Endothelial cell of umbilical vein (primary cell): ENCODE measurements at regions not wholly inside any gene's neighbourhood (a gene's known extent, or its start where the extent isn't known, plus 50 kb on each side); places are given as distances from the start of the nearest gene placed in this dataset.

Source experiments
- BruUV-seq: library from RNA; stranded (reverse); fragments of 400-500 nt; replicated peaks from 2 replicates; lab custom pipeline; 2021; lab: Mats Ljungman, UMichigan
- CTCF ChIA-PET: fragments of 300-600, 350-600 bp; sonication (Branson Sonifier 250); formaldehyde crosslinking; loops from one replicate; lab custom pipeline; 2021; ENCODE audit warnings: antibody characterized with exemption, inconsistent platforms; lab: Charles Lee
- POLR2A ChIA-PET: fragments of 300-600, 350-600 bp; sonication (Branson Sonifier 250); formaldehyde crosslinking; loops from one replicate; lab custom pipeline; 2021; ENCODE audit warnings: antibody characterized with exemption, inconsistent platforms; lab: Charles Lee
- DNase-seq: peaks from one replicate; pipeline ENCODE4 v3.0.0-alpha.2; 2011; ENCODE audit warnings: low read depth, low spot score
- FAIRE-seq: peaks from 2 replicates; lab custom pipeline; 2011; peaks lifted over from hg19 to GRCh38; lab: Jason Lieb, UNC
- H2AFZ ChIP-seq: 2 replicates; pipeline ENCODE4 v1.6.0; 2012; ENCODE audit warnings: low read depth, low read length, control low read depth, inconsistent platforms
- H3K27ac ChIP-seq: 2 replicates; pipeline ENCODE4 v1.5.1; 2011; ENCODE audit warnings: low read depth, mild to moderate bottlenecking, control low read depth, low read length, moderate library complexity; ENCODE audit not compliant: insufficient read depth
- H3K27me3 ChIP-seq, 2 experiments: 2 replicates each; pipeline versions ENCODE4 v1.6.0 to v1.6.1; 2011; ENCODE audit warnings: low read length in 2 of 2, mixed read lengths in 1 of 2; ENCODE audit not compliant: control insufficient read depth in 2 of 2, insufficient read depth in 2 of 2
- H3K36me3 ChIP-seq, 2 experiments: 2 replicates in 1 of 2; 3 replicates in 1 of 2; pipeline ENCODE4 v1.5.1; 2011; ENCODE audit warnings: low read length in 2 of 2, mild to moderate bottlenecking in 1 of 2, moderate library complexity in 1 of 2; ENCODE audit not compliant: control insufficient read depth in 2 of 2, insufficient read depth in 2 of 2; ENCODE audit errors: extremely low read depth in 1 of 2
- H3K4me1 ChIP-seq: 3 replicates; pipeline ENCODE4 v1.5.1; 2011; ENCODE audit warnings: mild to moderate bottlenecking, low read length; ENCODE audit not compliant: control insufficient read depth, insufficient read depth; ENCODE audit errors: extremely low read depth
- H3K4me2 ChIP-seq: 2 replicates; pipeline ENCODE4 v1.6.1; 2011; ENCODE audit warnings: low read length, control low read depth, mixed read lengths; ENCODE audit not compliant: insufficient read depth
- H3K4me3 ChIP-seq, 3 experiments: fragments of 200-600 bp in 1 of 3; sonication (generic), shearing (Covaris generic) in 1 of 3; replicated peaks in 1 of 3; 2 replicates each; pipeline ENCODE4 v1.5.1; 2011 to 2016; ENCODE audit warnings: control low read depth in 3 of 3, low read length in 3 of 3, mild to moderate bottlenecking in 2 of 3, inconsistent platforms in 1 of 3, low read depth in 1 of 3, moderate library complexity in 1 of 3; ENCODE audit not compliant: insufficient read depth in 1 of 3
- H3K79me2 ChIP-seq: 2 replicates; pipeline ENCODE4 v1.6.0; 2012; ENCODE audit warnings: low read length, inconsistent platforms; ENCODE audit not compliant: control insufficient read depth, insufficient read depth
- H3K9ac ChIP-seq: replicated peaks from 2 replicates; pipeline ENCODE3; 2011; ENCODE audit warnings: low read length, control low read depth; ENCODE audit not compliant: insufficient read depth; ENCODE audit errors: extremely low read depth
- H3K9me1 ChIP-seq: replicated peaks from 3 replicates; pipeline ENCODE4 v1.6.0; 2011; ENCODE audit warnings: mild to moderate bottlenecking, low read length; ENCODE audit not compliant: control insufficient read depth, insufficient read depth; ENCODE audit errors: extremely low read depth
- H3K9me3 ChIP-seq: replicated peaks from 2 replicates; pipeline ENCODE4 v1.5.1; 2012; ENCODE audit warnings: low read length, inconsistent platforms; ENCODE audit not compliant: control insufficient read depth, insufficient read depth
- H4K20me1 ChIP-seq: replicated peaks from 2 replicates; pipeline ENCODE3; 2011; ENCODE audit warnings: mild to moderate bottlenecking, low read length; ENCODE audit not compliant: control insufficient read depth, insufficient read depth; ENCODE audit errors: extremely low read depth
- CTCF ChIP-seq, 2 donors: IDR thresholded peaks; 1 replicate in 1 of 2; 2 replicates in 1 of 2; pipeline ENCODE4 v1.5.1; 2011; ENCODE audit warnings: low read length in 2 of 2, mild to moderate bottlenecking in 2 of 2, moderate library complexity in 2 of 2, control low read depth in 1 of 2, inconsistent platforms in 1 of 2, low read depth in 1 of 2; ENCODE audit not compliant: insufficient read depth in 1 of 2; ENCODE audit errors: extremely low read depth in 1 of 2
- EZH2 ChIP-seq: IDR thresholded peaks from 2 replicates; pipeline ENCODE4 v1.6.1; 2012; ENCODE audit warnings: borderline replicate concordance, low read depth, mild to moderate bottlenecking, moderate library complexity, low read length, inconsistent platforms; ENCODE audit not compliant: severe bottlenecking
- FOS ChIP-seq: IDR thresholded peaks from 2 replicates; pipeline ENCODE4 v1.6.1; 2011; ENCODE audit warnings: mild to moderate bottlenecking, low read length, moderate library complexity, borderline replicate concordance; ENCODE audit not compliant: insufficient read depth
- GATA2 ChIP-seq: IDR thresholded peaks from 2 replicates; pipeline ENCODE4 v1.7.0; 2011; ENCODE audit warnings: low read depth, mild to moderate bottlenecking, moderate library complexity, mixed read lengths, low read length; ENCODE audit not compliant: insufficient read length, insufficient read depth
- JUN ChIP-seq: IDR thresholded peaks from 2 replicates; pipeline ENCODE4 v1.6.1; 2011; ENCODE audit warnings: borderline replicate concordance, low read depth; ENCODE audit not compliant: insufficient read length, insufficient read depth
- MAX ChIP-seq: IDR thresholded peaks from 2 replicates; pipeline ENCODE4 v1.6.1; 2011; ENCODE audit not compliant: insufficient read depth, insufficient read length
- MYC ChIP-seq: IDR thresholded peaks from one replicate; pipeline ENCODE4 v1.6.1; 2011; ENCODE audit warnings: mild to moderate bottlenecking, low read depth, low read length
- POLR2A ChIP-seq: IDR thresholded peaks from 2 replicates; pipeline ENCODE4 v1.6.1; 2012; ENCODE audit warnings: low read depth, mild to moderate bottlenecking, control low read depth, low read length
- POLR2AphosphoS5 ChIP-seq: IDR thresholded peaks from 2 replicates; pipeline ENCODE4 v1.6.1; 2012; ENCODE audit warnings: low read depth, mild to moderate bottlenecking, control low read depth, low read length, moderate library complexity; ENCODE audit not compliant: insufficient read depth
- dilution Hi-C: fragments of 300-500 bp; cut with MboI; formaldehyde crosslinking; loops from one replicate; pipeline ENCODE4 v1.15.0; 2019; ENCODE audit warnings: low sequenced_read_pairs; ENCODE audit not compliant: extremely low pct_ligation_motif_present
- intact Hi-C: fragments of 100-400 bp; cut with micrococcal nuclease; formaldehyde crosslinking; loops from one replicate; pipeline ENCODE4 v1.10.0; 2022

- TF ChIP-seq GATA2 (no peak), FOS (no peak), CTCF (IDR thresholded peaks at IDR 0.05; ENCODE audit: extremely low read depth in 1 of 2, insufficient read depth in 1 of 2, low read depth in 1 of 2, low read length in 2 of 2) (no peak)
- H3K4me2 ChIP-seq: no peak overlapping the region
- no TSS peak for BruUV-seq
- H3K27me3 ChIP-seq: no peaks in the 10 kb centered on the region
- H3K9me3 ChIP-seq: no peaks in the 10 kb centered on the region
- peaks cover 5% of the 10 kb centered on the region for H3K4me1 ChIP-seq
- no peak overlapping the region for H2AFZ ChIP-seq
- no peaks in the 10 kb centered on the region for H4K20me1 ChIP-seq
- H3K9ac ChIP-seq: no peak overlapping the region
- no peaks in the 10 kb centered on the region for H3K79me2 ChIP-seq
- DNase-seq (no peak), FAIRE-seq (no peak)
- no peaks in the 10 kb centered on the region for H3K9me1 ChIP-seq
- dilution Hi-C loops: no loop called here
- intact Hi-C loops: no loop called here
- POLR2A ChIA-PET: no interaction called here
- no peaks in the 10 kb centered on the region for H3K36me3 ChIP-seq
- no peak overlapping the region for H3K27ac ChIP-seq
- H3K4me3 ChIP-seq: no peak overlapping the region
- CTCF ChIA-PET: no interaction called here
Measured at GRCh38 chr11:134515081-134515960, 103.3 kb upstream of the B3GAT1 start.

GRCh38 chr11:134514354-134514951 lies 102.4 kb upstream of the B3GAT1 start:
- TF ChIP-seq POLR2A (no peak), MAX (no peak), EZH2 (no peak), MYC (no peak), JUN (no peak), CTCF (IDR thresholded peaks at IDR 0.05; ENCODE audit: extremely low read depth in 1 of 2, insufficient read depth in 1 of 2, low read depth in 1 of 2, low read length in 2 of 2) (no peak), GATA2 (no peak), FOS (no peak), POLR2AphosphoS5 (no peak)
- Histone ChIP-seq H3K9ac (no peak overlapping the region), H3K9me3 (no peaks in the 10 kb centered on the region), H3K9me1 (no peaks in the 10 kb centered on the region), H3K4me3 (no peak overlapping the region), H3K27ac (no peak overlapping the region), H3K36me3 (no peaks in the 10 kb centered on the region), H3K4me2 (no peak overlapping the region), H3K79me2 (no peaks in the 10 kb centered on the region), H3K27me3 (no peaks in the 10 kb centered on the region), H4K20me1 (no peaks in the 10 kb centered on the region), H3K4me1 (peaks cover 13% of the 10 kb centered on the region), H2AFZ (no peak overlapping the region)
- POLR2A ChIA-PET: no interaction called here
- BruUV-seq: no TSS peak
- intact Hi-C loops (no loop called here), dilution Hi-C loops (no loop called here)
- DNase-seq (no peak), FAIRE-seq (no peak)
- CTCF ChIA-PET: no interaction called here
